Transverse colon (tissue), 4 donors: ENCODE measurements at regions not wholly inside any gene's neighbourhood (a gene's known extent, or its start where the extent isn't known, plus 50 kb on each side); places are given as distances from the start of the nearest gene placed in this dataset.

ENCODE experiments used
- CTCF ChIP-seq, 5 experiments: fragments of 200-600 bp in 3 of 5; fragments of 450-650 bp in 2 of 5; sonication (generic) in 3 of 5; IDR thresholded peaks; 1 replicate in 2 of 5; 2 replicates in 3 of 5; pipeline ENCODE4 v1.5.1; 2016 to 2017; ENCODE audit warnings: antibody characterized with exemption in 5 of 5, inconsistent platforms in 3 of 5, mild to moderate bottlenecking in 2 of 5, moderate library complexity in 1 of 5
- EP300 ChIP-seq: sonication (generic); formaldehyde crosslinking; IDR thresholded peaks from one replicate; pipeline ENCODE4 v1.6.1; 2017; ENCODE audit warnings: antibody characterized with exemption, low read depth
- POLR2AphosphoS5 ChIP-seq, 3 donors: sonication (generic); formaldehyde crosslinking; IDR thresholded peaks; one replicate each; pipeline ENCODE4 v1.6.1; 2016; ENCODE audit warnings: antibody characterized with exemption in 3 of 3

- TF ChIP-seq CTCF (IDR thresholded peaks at IDR 0.05) = no peak
- TF ChIP-seq POLR2AphosphoS5 (IDR thresholded peaks at IDR 0.05) = no peak
- no peak for TF ChIP-seq EP300
Measured at GRCh38 chr1:242828199-242828598, 303.7 kb upstream of the PLD5 start.
